ENCODE measurements at regions not wholly inside any gene's neighbourhood (a gene's known extent, or its start where the extent isn't known, plus 50 kb on each side); places are given as distances from the start of the nearest gene placed in this dataset.

- H3K27ac ChIP-seq (ENCODE audit: low read depth, low read length, poor library complexity, severe bottlenecking) = no peak overlapping the region
- intact Hi-C loops (cut with micrococcal nuclease; ENCODE audit: unreplicated experiment) = no loop called here
- H3K9me3 ChIP-seq (ENCODE audit: low read length) = no peaks in the 10 kb centered on the region
- DNase-seq (ENCODE audit: low spot score) = no peak
- no peak overlapping the region for H3K4me3 ChIP-seq (ENCODE audit: low read depth, low read length, poor library complexity, severe bottlenecking)
- no peaks in the 10 kb centered on the region for H3K36me3 ChIP-seq (ENCODE audit: insufficient read depth, low read length)
- BruUV-seq (replicated peaks) = no TSS peak
- H4K20me1 ChIP-seq (ENCODE audit: insufficient read depth, low read length) = no peaks in the 10 kb centered on the region
- ChIA-PET POLR2A (no interaction called here), CTCF (ENCODE audit: unreplicated experiment) (no interaction called here)
- TF ChIP-seq EZH2phosphoT487 (IDR thresholded peaks at IDR 0.05; ENCODE audit: borderline replicate concordance, low read depth, low read length) = no peak
- no peak for TF ChIP-seq CTCF (conservative IDR thresholded peaks at IDR 0.05; ENCODE audit: low read length)
- H3K79me2 ChIP-seq (ENCODE audit: insufficient read depth, low read depth, low read length) = no peaks in the 10 kb centered on the region
- H3K4me1 ChIP-seq (ENCODE audit: insufficient read depth, low read length, poor library complexity, severe bottlenecking) = no peaks in the 10 kb centered on the region
- no peak overlapping the region for H3K4me2 ChIP-seq (ENCODE audit: low read length)
- no peaks in the 10 kb centered on the region for H3K9me2 ChIP-seq (ENCODE audit: insufficient read depth, low read length)
- no peak overlapping the region for H2AFZ ChIP-seq (ENCODE audit: low read length)
Observed at GRCh38 chr9:73474625-73475024, 323.0 kb downstream of the ANXA1 start.

- Histone ChIP-seq H2AFZ (ENCODE audit: low read length) (no peak overlapping the region), H3K4me1 (ENCODE audit: insufficient read depth, low read length, poor library complexity, severe bottlenecking) (no peaks in the 10 kb centered on the region), H3K9me3 (ENCODE audit: low read length) (no peaks in the 10 kb centered on the region), H3K79me2 (ENCODE audit: insufficient read depth, low read depth, low read length) (no peaks in the 10 kb centered on the region), H3K27ac (ENCODE audit: low read depth, low read length, poor library complexity, severe bottlenecking) (no peak overlapping the region), H4K20me1 (ENCODE audit: insufficient read depth, low read length) (no peaks in the 10 kb centered on the region), H3K4me2 (ENCODE audit: low read length) (no peak overlapping the region), H3K9me2 (ENCODE audit: insufficient read depth, low read length) (no peaks in the 10 kb centered on the region), H3K4me3 (ENCODE audit: low read depth, low read length, poor library complexity, severe bottlenecking) (no peak overlapping the region), H3K36me3 (ENCODE audit: insufficient read depth, low read length) (no peaks in the 10 kb centered on the region)
- POLR2A ChIA-PET = no interaction called here
- intact Hi-C loops (cut with micrococcal nuclease; ENCODE audit: unreplicated experiment) = no loop called here
- TF ChIP-seq CTCF (conservative IDR thresholded peaks at IDR 0.05; ENCODE audit: low read length) (no peak), EZH2phosphoT487 (IDR thresholded peaks at IDR 0.05; ENCODE audit: borderline replicate concordance, low read depth, low read length) (no peak)
- CTCF ChIA-PET (ENCODE audit: unreplicated experiment) = no interaction called here
- no TSS peak for BruUV-seq (replicated peaks)
- no peak for DNase-seq (ENCODE audit: low spot score)
Observed at GRCh38 chr9:73494894-73495293, 343.2 kb downstream of the ANXA1 start.

- H3K4me1 ChIP-seq (ENCODE audit: insufficient read depth, low read length, poor library complexity, severe bottlenecking) = no peaks in the 10 kb centered on the region
- no peaks in the 10 kb centered on the region for H3K36me3 ChIP-seq (ENCODE audit: insufficient read depth, low read length)
- no peak overlapping the region for H3K27ac ChIP-seq (ENCODE audit: low read depth, low read length, poor library complexity, severe bottlenecking)
- DNase-seq (ENCODE audit: low spot score) = no peak
- POLR2A ChIA-PET = no interaction called here
- no peak overlapping the region for H2AFZ ChIP-seq (ENCODE audit: low read length)
- H4K20me1 ChIP-seq (ENCODE audit: insufficient read depth, low read length) = no peaks in the 10 kb centered on the region
- TF ChIP-seq EZH2phosphoT487 (IDR thresholded peaks at IDR 0.05; ENCODE audit: borderline replicate concordance, low read depth, low read length) (no peak), CTCF (conservative IDR thresholded peaks at IDR 0.05; ENCODE audit: low read length) (no peak)
- no peaks in the 10 kb centered on the region for H3K79me2 ChIP-seq (ENCODE audit: insufficient read depth, low read depth, low read length)
- BruUV-seq (replicated peaks) = no TSS peak
- no peak overlapping the region for H3K4me3 ChIP-seq (ENCODE audit: low read depth, low read length, poor library complexity, severe bottlenecking)
- CTCF ChIA-PET (ENCODE audit: unreplicated experiment) = no interaction called here
- no peak overlapping the region for H3K4me2 ChIP-seq (ENCODE audit: low read length)
- intact Hi-C loops (cut with micrococcal nuclease; ENCODE audit: unreplicated experiment) = no loop called here
- H3K9me3 ChIP-seq (ENCODE audit: low read length) = no peaks in the 10 kb centered on the region
- no peaks in the 10 kb centered on the region for H3K9me2 ChIP-seq (ENCODE audit: insufficient read depth, low read length)
Observed at GRCh38 chr9:73497796-73498195, 346.1 kb downstream of the ANXA1 start.

Measured in OCI-LY7 (cell line).